Ovary (tissue), 7 donors: ENCODE measurements at regions not wholly inside any gene's neighbourhood (a gene's known extent, or its start where the extent isn't known, plus 50 kb on each side); places are given as distances from the start of the nearest gene placed in this dataset.

Experiments
- DNase-seq, 5 donors: peaks; one replicate each; pipeline ENCODE4 v3.0.0-alpha.2; 2019 to 2020
- H3K27ac ChIP-seq, 2 donors: fragments of 200-600 bp; one replicate each; pipeline versions ENCODE4 v1.5.1 to v1.8.0; 2019 to 2022
- H3K27me3 ChIP-seq: fragments of 200-600 bp; one replicate; pipeline ENCODE4 v1.8.0; 2022
- H3K36me3 ChIP-seq: fragments of 200-600 bp; sonication (generic); one replicate; pipeline ENCODE4 v1.5.1; 2019
- H3K4me1 ChIP-seq: one replicate; pipeline ENCODE4 v1.8.1; 2013; ENCODE audit warnings: mild to moderate bottlenecking, moderate library complexity; ENCODE audit not compliant: insufficient read depth
- H3K4me3 ChIP-seq: fragments of 200-600 bp; sonication (generic); one replicate; pipeline ENCODE4 v1.5.1; 2017
- H3K9me3 ChIP-seq, 2 donors: fragments of 200-600 bp in 1 of 2; sonication (generic) in 1 of 2; one replicate each; pipeline versions ENCODE4 v1.5.1 to v1.8.1; 2013 to 2019; ENCODE audit warnings: mild to moderate bottlenecking in 1 of 2, moderate library complexity in 1 of 2
- EP300 ChIP-seq: sonication (generic); formaldehyde crosslinking; IDR thresholded peaks from one replicate; pipeline ENCODE4 v1.6.1; 2017; ENCODE audit warnings: antibody characterized with exemption
- POLR2A ChIP-seq: fragments of 450-650 bp; IDR thresholded peaks from one replicate; pipeline ENCODE4 v1.6.1; 2017; ENCODE audit warnings: antibody characterized with exemption, mild to moderate bottlenecking, moderate library complexity
- WGBS, 3 donors: extraction: QIAGEN DNeasy Blood & Tissue Kit in 1 of 3; methylation state at CpG; one replicate each; pipeline versions ENCODE4 v1.1.5 to v1.1.7; 2013 to 2017; 5-methylcytosine and 5-hydroxymethylcytosine counted together
- intact Hi-C, 4 donors: fragments of 100-400 bp; cut with DNase I; formaldehyde crosslinking; loops; one replicate each; pipeline versions ENCODE4 v1.11.0 to v1.15.1; 2022 to 2023
- TF ChIP-seq, protein P1 (sequence below), 3 donors: fragments of 450-650 bp in 2 of 3; fragments of 200-600 bp in 1 of 3; IDR thresholded peaks; one replicate each; pipeline versions ENCODE4 v1.5.1 to v1.8.0; 2016 to 2022; ENCODE audit warnings: antibody characterized with exemption in 3 of 3, mild to moderate bottlenecking in 1 of 3
- donor health status: DM: no; HTN: no; CAD: no; lungs with moderate emphysema.
- donor health status: DM: no; HTN: no; CAD: no.
- donor health status: Bipolar disorder and iron deficiency.
- donor health status: DM: no; HTN: no; CAD: no.
- donor health status: DM: yes; HTN: yes; CAD: no.

DNA sequence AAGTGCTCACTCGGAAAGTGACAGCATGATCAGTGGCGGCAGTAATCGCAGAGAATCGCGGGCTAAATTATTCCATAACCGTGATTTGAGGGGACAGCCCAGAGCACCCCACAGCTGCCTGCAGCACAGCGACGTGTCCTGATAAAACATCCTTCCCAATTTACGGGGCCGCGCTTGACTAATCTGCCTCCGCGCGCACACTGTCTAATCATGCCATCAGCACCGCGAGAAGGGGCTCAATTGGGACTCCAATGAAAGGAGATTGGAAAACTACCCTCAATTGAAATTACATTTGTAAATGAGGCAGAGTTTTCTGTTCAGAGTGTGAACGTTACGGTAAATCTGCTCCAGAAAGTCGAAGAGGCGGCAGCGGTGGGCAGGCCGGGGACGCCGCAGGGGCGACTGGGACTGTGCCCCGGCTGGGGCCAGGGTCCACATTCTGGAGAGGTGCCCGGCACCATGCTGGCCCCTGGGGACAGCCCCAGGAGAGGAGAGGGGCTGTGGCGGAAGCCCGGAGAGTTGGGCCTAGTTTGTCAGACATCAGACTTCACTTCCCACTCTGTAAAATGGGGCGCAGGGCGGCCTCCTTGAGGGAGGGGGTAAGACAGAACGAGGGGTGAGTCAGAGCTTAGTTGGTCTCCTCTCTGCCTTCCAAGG, 107.7 kb downstream of the FAM53A start:
- Histone ChIP-seq H3K36me3 (no peaks in the 10 kb centered on the region), H3K4me3 (no peak overlapping the region), H3K27ac (no peak overlapping the region), H3K4me1 (peaks cover 2% of the 10 kb centered on the region), H3K9me3 (no peaks in the 10 kb centered on the region), H3K27me3 (no peaks in the 10 kb centered on the region)
- WGBS, 3 donors, result 91 to 93% (median 91%) methylated on average over 32 of the region's 32 CpGs
- intact Hi-C loops, result no loop called here
- TF ChIP-seq, protein P1, sequence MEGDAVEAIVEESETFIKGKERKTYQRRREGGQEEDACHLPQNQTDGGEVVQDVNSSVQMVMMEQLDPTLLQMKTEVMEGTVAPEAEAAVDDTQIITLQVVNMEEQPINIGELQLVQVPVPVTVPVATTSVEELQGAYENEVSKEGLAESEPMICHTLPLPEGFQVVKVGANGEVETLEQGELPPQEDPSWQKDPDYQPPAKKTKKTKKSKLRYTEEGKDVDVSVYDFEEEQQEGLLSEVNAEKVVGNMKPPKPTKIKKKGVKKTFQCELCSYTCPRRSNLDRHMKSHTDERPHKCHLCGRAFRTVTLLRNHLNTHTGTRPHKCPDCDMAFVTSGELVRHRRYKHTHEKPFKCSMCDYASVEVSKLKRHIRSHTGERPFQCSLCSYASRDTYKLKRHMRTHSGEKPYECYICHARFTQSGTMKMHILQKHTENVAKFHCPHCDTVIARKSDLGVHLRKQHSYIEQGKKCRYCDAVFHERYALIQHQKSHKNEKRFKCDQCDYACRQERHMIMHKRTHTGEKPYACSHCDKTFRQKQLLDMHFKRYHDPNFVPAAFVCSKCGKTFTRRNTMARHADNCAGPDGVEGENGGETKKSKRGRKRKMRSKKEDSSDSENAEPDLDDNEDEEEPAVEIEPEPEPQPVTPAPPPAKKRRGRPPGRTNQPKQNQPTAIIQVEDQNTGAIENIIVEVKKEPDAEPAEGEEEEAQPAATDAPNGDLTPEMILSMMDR (IDR thresholded peaks at IDR 0.05), result no peak
- no peak for TF ChIP-seq EP300
- no peak for TF ChIP-seq POLR2A
- no peak for DNase-seq

DNA sequence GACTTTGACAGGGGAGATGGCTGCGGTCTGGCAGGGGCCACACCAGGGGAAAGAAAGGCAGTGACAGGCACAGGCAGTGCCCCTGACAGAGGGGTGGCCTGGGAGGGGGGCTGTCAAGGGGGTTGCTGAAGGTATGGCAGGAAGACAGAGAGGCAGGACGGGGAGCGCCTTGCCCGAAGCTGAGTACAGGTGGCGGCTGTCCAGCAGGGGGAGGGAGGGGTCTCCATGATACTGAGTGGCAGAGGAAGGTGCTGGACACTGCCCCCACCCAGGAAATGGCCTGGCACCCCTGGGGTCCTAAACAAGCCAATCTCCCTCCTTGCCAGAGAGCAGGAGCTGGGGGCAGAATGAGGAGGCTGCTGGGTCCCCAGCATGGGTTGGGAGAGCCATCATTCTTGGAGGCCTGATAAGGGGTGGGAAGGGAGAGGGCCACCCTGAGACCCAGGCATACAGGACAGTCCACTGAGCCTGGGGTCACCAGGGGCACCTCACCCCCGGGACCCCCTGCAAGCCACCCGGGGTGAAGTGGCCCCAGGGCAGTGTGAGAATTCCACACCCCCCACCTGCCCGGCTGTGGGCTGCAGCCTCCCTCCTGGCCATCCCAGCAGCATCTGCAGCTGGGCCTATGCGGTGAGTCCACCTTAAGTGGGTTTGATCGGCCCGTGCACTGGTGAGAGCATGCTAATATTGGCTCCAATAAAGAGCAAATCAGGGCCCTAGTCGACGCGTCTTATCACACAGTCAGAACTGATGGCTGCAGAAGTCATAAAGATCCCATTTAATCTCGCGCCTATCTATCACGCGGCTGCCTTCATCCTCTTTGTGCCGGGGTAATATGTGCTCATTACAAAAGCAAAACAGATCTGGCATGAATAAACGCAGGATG, 108.5 kb downstream of the FAM53A start:
- no peak overlapping the region for H3K4me3 ChIP-seq
- intact Hi-C loops, result no loop called here
- peaks cover 2% of the 10 kb centered on the region for H3K4me1 ChIP-seq
- H3K27ac ChIP-seq, result no peak overlapping the region
- TF ChIP-seq EP300, result no peak
- TF ChIP-seq POLR2A, result no peak
- TF ChIP-seq, protein P1 (IDR thresholded peaks at IDR 0.05), result no peak
- DNase-seq, result no peak
- H3K36me3 ChIP-seq, result no peaks in the 10 kb centered on the region
- H3K27me3 ChIP-seq, result no peaks in the 10 kb centered on the region
- WGBS, 3 donors, result 69 to 75% (median 74%) methylated on average over 19 to 20 of the region's 20 CpGs
- no peaks in the 10 kb centered on the region for H3K9me3 ChIP-seq

DNA sequence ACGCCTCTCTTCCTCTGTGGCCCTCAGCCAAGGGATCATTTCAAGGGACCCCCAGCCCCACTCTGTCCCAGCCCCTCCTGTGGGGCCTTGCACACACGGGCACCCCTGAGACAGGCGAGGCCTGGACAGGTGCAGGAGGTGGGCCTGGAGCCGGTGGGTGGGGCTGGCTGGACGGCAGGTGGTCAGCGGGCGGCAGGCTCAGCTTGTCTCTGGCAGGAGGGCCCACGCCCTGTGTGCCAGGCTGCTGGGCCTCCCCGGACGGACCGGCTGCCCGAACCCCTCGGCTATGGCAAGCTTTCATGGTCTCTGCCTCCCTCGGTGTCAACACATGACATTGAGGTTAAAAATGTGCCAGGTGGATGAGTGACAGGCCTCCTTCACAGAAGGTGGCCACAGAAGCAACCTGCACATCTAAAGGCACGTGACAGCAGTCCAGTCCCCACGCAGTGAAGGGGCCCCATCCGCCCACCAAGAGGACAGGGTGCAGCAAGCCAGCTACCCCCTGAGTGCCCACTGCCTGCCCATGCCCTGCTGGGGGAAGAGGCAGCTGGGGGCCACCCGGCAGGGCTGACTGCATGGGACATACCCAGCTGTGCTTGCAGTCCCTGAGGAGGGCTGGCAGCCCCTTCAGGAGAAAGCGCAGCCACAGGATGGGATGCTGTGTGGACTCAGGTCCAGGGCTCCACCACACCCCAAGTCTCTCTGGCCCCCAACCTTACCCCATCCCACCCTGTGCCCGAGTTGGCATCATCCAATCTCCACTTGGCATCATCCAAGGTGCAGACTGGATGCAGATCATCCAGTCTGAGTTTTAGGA, 109.3 kb downstream of the FAM53A start:
- Histone ChIP-seq H3K9me3 (no peaks in the 10 kb centered on the region), H3K4me1 (peaks cover 2% of the 10 kb centered on the region), H3K27ac (no peak overlapping the region), H3K36me3 (no peaks in the 10 kb centered on the region), H3K4me3 (no peak overlapping the region), H3K27me3 (no peaks in the 10 kb centered on the region)
- TF ChIP-seq POLR2A (no peak), EP300 (no peak)
- TF ChIP-seq, protein P1 (IDR thresholded peaks at IDR 0.05), result no peak
- intact Hi-C loops, result no loop called here
- WGBS, 3 donors, result 80 to 84% (median 80%) methylated on average over 11 to 20 of the region's 20 CpGs
- DNase-seq, result no peak

DNA sequence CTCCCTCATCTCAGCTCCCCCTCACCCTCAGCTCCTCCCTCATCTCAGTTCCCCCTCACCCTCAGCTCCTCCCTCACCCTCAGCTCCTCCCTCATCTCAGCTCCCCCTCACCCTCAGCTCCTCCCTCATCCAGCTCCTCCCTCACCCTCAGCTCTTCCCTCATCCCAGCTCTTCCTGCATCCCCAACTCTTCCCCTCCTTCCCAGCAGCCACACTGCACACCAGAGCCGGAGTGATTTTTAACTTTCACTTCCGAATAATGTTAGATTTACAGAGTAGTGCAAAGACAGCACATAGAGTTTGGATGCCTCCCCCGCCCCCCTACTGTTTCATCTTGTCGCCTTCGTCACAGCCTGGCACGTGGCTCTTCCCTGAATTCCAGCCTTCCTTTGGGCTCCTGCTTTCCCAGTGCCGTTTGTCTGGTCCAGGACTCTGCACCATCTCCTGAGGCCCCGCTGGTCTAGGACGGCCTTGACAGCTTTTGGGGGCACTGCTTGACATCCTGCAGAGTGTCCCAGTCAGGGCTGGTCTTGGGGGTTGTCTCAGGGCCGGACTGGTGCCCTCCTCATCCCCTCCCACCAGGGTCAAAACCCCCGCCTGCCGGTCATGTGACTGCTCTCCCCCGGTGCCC, 110.2 kb downstream of the FAM53A start:
- intact Hi-C loops, result no loop called here
- no peaks in the 10 kb centered on the region for H3K4me1 ChIP-seq
- 29 to 44% (median 34%) methylated on average over 13 of the region's 13 CpGs for WGBS, 3 donors
- no peaks in the 10 kb centered on the region for H3K36me3 ChIP-seq
- H3K4me3 ChIP-seq, result no peak overlapping the region
- TF ChIP-seq, protein P1 (IDR thresholded peaks at IDR 0.05), result no peak
- TF ChIP-seq EP300 (no peak), POLR2A (no peak)
- H3K27me3 ChIP-seq, result no peaks in the 10 kb centered on the region
- H3K9me3 ChIP-seq, result no peaks in the 10 kb centered on the region
- H3K27ac ChIP-seq, result no peak overlapping the region
- DNase-seq, result peak in 1 of 5 donors; percentile 9
